ENCODE measurements at regions not wholly inside any gene's neighbourhood (a gene's known extent, or its start where the extent isn't known, plus 50 kb on each side); places are given as distances from the start of the nearest gene placed in this dataset.

- TF ChIP-seq CTCF (conservative IDR thresholded peaks at IDR 0.05) (no peak), ZFX (IDR thresholded peaks at IDR 0.05) (no peak)
These were observed 179.1 kb upstream of the SPRED2 start for GRCh38 chr2:65611488-65611887.

Data from C4-2B (cell line).